Subcutaneous abdominal adipose tissue (tissue), 5 donors: ENCODE measurements at regions not wholly inside any gene's neighbourhood (a gene's known extent, or its start where the extent isn't known, plus 50 kb on each side); places are given as distances from the start of the nearest gene placed in this dataset.

ENCODE experiments used
- H3K27ac ChIP-seq: one replicate; pipeline ENCODE4 v1.7.0; 2013; ENCODE audit warnings: low read depth, mild to moderate bottlenecking, inconsistent platforms, low read length, moderate library complexity
- H3K27me3 ChIP-seq, 5 donors: one replicate each; pipeline ENCODE4 v1.7.0; 2013; ENCODE audit warnings: low read length in 5 of 5, inconsistent platforms in 1 of 5; ENCODE audit not compliant: control insufficient read depth in 5 of 5, insufficient read depth in 4 of 5
- H3K36me3 ChIP-seq, 5 donors: one replicate each; pipeline ENCODE4 v1.7.0; 2013; ENCODE audit warnings: low read length in 5 of 5; ENCODE audit not compliant: control insufficient read depth in 5 of 5, insufficient read depth in 5 of 5
- H3K4me1 ChIP-seq, 5 donors: one replicate each; pipeline ENCODE4 v1.7.0; 2013; ENCODE audit warnings: low read length in 5 of 5, mild to moderate bottlenecking in 3 of 5, moderate library complexity in 1 of 5; ENCODE audit not compliant: control insufficient read depth in 5 of 5, insufficient read depth in 5 of 5
- H3K4me3 ChIP-seq, 5 donors: one replicate each; pipeline ENCODE4 v1.7.0; 2013; ENCODE audit warnings: low read length in 5 of 5, low read depth in 1 of 5
- H3K9ac ChIP-seq, 5 donors: one replicate each; pipeline ENCODE4 v1.7.0; 2013; ENCODE audit warnings: low read length in 5 of 5, mild to moderate bottlenecking in 4 of 5, moderate library complexity in 3 of 5
- H3K9me3 ChIP-seq, 5 donors: one replicate each; pipeline ENCODE4 v1.7.0; 2013; ENCODE audit warnings: low read length in 5 of 5; ENCODE audit not compliant: control insufficient read depth in 5 of 5
- donor health status: healthy.
- donor health status: healthy.
- donor health status: healthy.
- donor health status: healthy.
- donor health status: healthy.

GRCh38 chr2:177076636-177077179 is 135.9 kb upstream of the HNRNPA3 start:
- Histone ChIP-seq H3K27ac (no peak overlapping the region), H3K27me3 (no peaks in the 10 kb centered on the region), H3K4me1 (peaks cover 0 to 6% (median 0%) of the 10 kb centered on the region in 5 donors), H3K9me3 (no peaks in the 10 kb centered on the region), H3K4me3 (no peak overlapping the region), H3K36me3 (no peaks in the 10 kb centered on the region), H3K9ac (no peak overlapping the region)

GRCh38 chr2:177077778-177078177 is 134.8 kb upstream of the HNRNPA3 start:
- Histone ChIP-seq H3K27me3 (no peaks in the 10 kb centered on the region), H3K9me3 (no peaks in the 10 kb centered on the region), H3K4me1 (peaks cover 0 to 6% (median 0%) of the 10 kb centered on the region in 5 donors), H3K9ac (no peak overlapping the region), H3K27ac (no peak overlapping the region), H3K36me3 (no peaks in the 10 kb centered on the region), H3K4me3 (no peak overlapping the region)

GRCh38 chr2:177078416-177078815 is 134.2 kb upstream of the HNRNPA3 start:
- Histone ChIP-seq H3K9ac (no peak overlapping the region), H3K27ac (no peak overlapping the region), H3K4me3 (no peak overlapping the region), H3K27me3 (no peaks in the 10 kb centered on the region), H3K9me3 (no peaks in the 10 kb centered on the region), H3K4me1 (peaks cover 0 to 6% (median 0%) of the 10 kb centered on the region in 5 donors), H3K36me3 (no peaks in the 10 kb centered on the region)

- Histone ChIP-seq H3K9me3 (no peaks in the 10 kb centered on the region), H3K27me3 (no peaks in the 10 kb centered on the region), H3K4me3 (no peak overlapping the region), H3K9ac (no peak overlapping the region), H3K4me1 (peaks cover 0 to 6% (median 0%) of the 10 kb centered on the region in 5 donors), H3K27ac (no peak overlapping the region), H3K36me3 (no peaks in the 10 kb centered on the region)
These were observed 133.7 kb upstream of the HNRNPA3 start for GRCh38 chr2:177078855-177079254.

- H3K9me3 ChIP-seq: no peaks in the 10 kb centered on the region
- H3K27ac ChIP-seq: no peak overlapping the region
- no peak overlapping the region for H3K9ac ChIP-seq
- no peaks in the 10 kb centered on the region for H3K27me3 ChIP-seq
- H3K4me1 ChIP-seq: peaks cover 0 to 12% (median 0%) of the 10 kb centered on the region in 5 donors
- no peak overlapping the region for H3K4me3 ChIP-seq
- H3K36me3 ChIP-seq: no peaks in the 10 kb centered on the region
These were observed 131.8 kb upstream of the HNRNPA3 start for GRCh38 chr2:177080746-177081284.

GRCh38 chr2:177084607-177085006 is 128.0 kb upstream of the HNRNPA3 start:
- H3K4me1 ChIP-seq: peaks cover 0 to 12% (median 0%) of the 10 kb centered on the region in 5 donors
- no peak overlapping the region for H3K27ac ChIP-seq
- no peak overlapping the region for H3K9ac ChIP-seq
- H3K27me3 ChIP-seq: no peaks in the 10 kb centered on the region
- H3K9me3 ChIP-seq: no peaks in the 10 kb centered on the region
- no peaks in the 10 kb centered on the region for H3K36me3 ChIP-seq
- no peak overlapping the region for H3K4me3 ChIP-seq

GRCh38 chr2:177088529-177088928 is 124.1 kb upstream of the HNRNPA3 start:
- H3K27ac ChIP-seq: no peak overlapping the region
- H3K27me3 ChIP-seq: no peaks in the 10 kb centered on the region
- H3K36me3 ChIP-seq: no peaks in the 10 kb centered on the region

GRCh38 chr2:177090967-177091366 is 121.6 kb upstream of the HNRNPA3 start:
- H3K4me3 ChIP-seq: no peak overlapping the region
- no peaks in the 10 kb centered on the region for H3K36me3 ChIP-seq
- no peak overlapping the region for H3K27ac ChIP-seq
- peaks cover 0 to 4% (median 0%) of the 10 kb centered on the region in 5 donors for H3K4me1 ChIP-seq
- H3K9me3 ChIP-seq: no peaks in the 10 kb centered on the region
- no peak overlapping the region for H3K9ac ChIP-seq
- no peaks in the 10 kb centered on the region for H3K27me3 ChIP-seq

More at GRCh38 chr2:177088529-177088928, 124.1 kb upstream of the HNRNPA3 start:
- H3K9me3 ChIP-seq: no peaks in the 10 kb centered on the region
- H3K4me1 ChIP-seq: peaks cover 0 to 6% (median 0%) of the 10 kb centered on the region in 5 donors
- H3K4me3 ChIP-seq: no peak overlapping the region
- no peak overlapping the region for H3K9ac ChIP-seq

GRCh38 chr2:177093371-177093770 is 119.2 kb upstream of the HNRNPA3 start:
- no peaks in the 10 kb centered on the region for H3K9me3 ChIP-seq
- H3K4me3 ChIP-seq: no peak overlapping the region
- peaks cover 0 to 13% (median 0%) of the 10 kb centered on the region in 5 donors for H3K4me1 ChIP-seq
- no peaks in the 10 kb centered on the region for H3K36me3 ChIP-seq
- H3K9ac ChIP-seq: no peak overlapping the region
- no peaks in the 10 kb centered on the region for H3K27me3 ChIP-seq
- H3K27ac ChIP-seq: no peak overlapping the region

- H3K9me3 ChIP-seq: peaks cover 0 to 4% (median 0%) of the 10 kb centered on the region in 5 donors
- H3K4me1 ChIP-seq: peaks cover 0 to 13% (median 0%) of the 10 kb centered on the region in 5 donors
- H3K4me3 ChIP-seq: no peak overlapping the region
- no peak overlapping the region for H3K9ac ChIP-seq
- H3K27me3 ChIP-seq: no peaks in the 10 kb centered on the region
- H3K36me3 ChIP-seq: no peaks in the 10 kb centered on the region
- H3K27ac ChIP-seq: no peak overlapping the region
These were observed 114.5 kb upstream of the HNRNPA3 start for GRCh38 chr2:177098001-177098613.
